ENCODE measurements at regions not wholly inside any gene's neighbourhood (a gene's known extent, or its start where the extent isn't known, plus 50 kb on each side); places are given as distances from the start of the nearest gene placed in this dataset.
"Not testable (repeated sequence)": the region's sequence is repeated elsewhere in the genome, so short reads cannot be mapped to it uniquely, and the experiment has no call there.

DNA sequence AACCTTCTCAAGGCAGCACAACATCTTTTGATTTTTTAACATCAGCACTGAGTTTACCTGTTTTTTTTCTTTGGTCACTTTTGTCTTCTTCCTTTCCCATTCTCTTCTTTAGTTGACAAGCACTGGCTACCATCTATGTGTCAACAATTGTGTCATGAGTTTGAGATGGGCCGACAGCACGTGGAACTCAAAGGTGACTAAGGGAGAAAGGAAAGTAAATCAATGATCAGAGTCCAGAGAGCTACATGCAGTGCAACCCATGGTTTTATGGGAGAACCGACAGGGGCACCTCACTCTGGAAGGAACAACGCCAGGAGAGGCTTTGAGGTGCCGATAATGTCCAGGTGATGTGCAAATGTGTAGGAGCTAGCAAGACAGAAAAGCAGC lies 755.5 kb downstream of the RNF144A start:
- DNase-seq = no peak

DNA sequence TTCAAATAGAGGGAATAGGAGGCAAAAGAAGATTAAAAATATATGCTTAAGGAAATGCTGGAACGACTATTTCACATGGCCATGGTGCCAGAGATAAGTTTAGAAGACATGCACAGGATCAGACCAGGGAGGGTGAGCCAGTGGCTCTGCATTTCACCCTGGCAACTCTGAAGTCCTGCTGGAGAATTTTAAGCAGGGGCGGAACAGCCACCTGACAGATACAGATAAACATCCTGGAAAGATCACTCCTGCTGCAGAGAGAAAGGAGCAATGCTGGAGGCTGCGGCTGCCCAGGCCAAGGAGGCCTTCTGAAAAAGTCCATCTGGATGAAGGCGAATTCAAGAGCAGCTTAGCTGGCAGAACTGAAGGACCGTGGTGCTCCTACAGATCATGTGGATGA lies 755.9 kb downstream of the RNF144A start:
- no peak for DNase-seq

DNA sequence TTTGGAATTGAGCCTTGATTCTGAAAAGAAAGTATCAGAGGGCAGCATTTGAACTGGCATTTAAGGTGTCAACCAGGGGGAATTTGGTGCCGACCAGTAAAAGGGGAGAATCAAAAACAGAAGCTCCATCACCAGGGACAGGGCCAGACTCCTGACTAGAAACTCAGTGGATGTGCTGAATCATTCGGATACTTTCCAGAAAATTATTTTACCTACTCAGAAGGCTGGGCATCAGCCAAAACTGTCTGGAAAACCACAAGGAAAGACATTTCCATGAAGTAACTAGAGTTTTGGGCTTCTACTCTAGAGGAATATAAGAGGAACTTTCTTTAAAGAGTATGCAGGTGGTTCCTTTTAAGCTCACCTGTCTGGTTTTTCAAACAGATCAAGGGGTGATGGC lies 756.6 kb downstream of the RNF144A start:
- DNase-seq = no peak

DNA sequence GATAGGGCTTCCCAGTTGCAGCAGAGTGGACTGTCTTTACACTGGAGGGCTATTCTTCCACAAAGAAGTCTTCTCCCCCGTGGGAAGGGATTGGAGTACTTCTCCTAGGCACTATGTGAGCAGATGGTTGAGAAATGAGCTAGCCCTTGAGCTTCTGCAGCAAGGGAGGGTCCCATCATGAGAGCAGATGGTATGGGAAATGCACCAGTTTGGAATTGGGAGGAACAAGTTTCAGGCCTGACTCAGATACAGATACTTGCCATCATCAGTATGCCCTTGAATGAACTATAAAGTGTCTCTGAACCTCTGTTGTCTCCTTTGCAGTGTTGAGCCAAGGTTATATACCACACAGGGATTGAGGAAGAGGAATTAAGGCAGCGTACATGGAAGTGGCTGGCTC lies 757.4 kb downstream of the RNF144A start:
- DNase-seq = no peak

DNA sequence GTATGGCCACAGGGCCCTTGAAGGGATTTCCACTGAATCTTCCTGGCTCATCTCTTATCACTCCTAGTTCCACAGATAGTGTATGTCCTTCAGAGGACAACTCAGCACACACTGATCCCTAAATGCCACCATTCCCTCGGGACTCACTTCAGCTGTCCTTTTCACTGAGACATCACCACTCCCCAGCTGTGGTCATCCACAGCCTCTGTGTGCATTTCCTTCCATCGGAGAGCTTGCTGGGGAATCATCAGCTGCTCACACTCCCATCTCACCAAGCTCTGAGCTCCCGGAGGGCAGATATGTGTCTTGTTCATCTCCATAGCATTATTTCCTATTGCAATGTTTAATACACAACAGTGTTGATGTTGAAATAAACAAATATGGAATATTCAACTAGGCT lies 759.5 kb downstream of the RNF144A start:
- DNase-seq = no peak

DNA sequence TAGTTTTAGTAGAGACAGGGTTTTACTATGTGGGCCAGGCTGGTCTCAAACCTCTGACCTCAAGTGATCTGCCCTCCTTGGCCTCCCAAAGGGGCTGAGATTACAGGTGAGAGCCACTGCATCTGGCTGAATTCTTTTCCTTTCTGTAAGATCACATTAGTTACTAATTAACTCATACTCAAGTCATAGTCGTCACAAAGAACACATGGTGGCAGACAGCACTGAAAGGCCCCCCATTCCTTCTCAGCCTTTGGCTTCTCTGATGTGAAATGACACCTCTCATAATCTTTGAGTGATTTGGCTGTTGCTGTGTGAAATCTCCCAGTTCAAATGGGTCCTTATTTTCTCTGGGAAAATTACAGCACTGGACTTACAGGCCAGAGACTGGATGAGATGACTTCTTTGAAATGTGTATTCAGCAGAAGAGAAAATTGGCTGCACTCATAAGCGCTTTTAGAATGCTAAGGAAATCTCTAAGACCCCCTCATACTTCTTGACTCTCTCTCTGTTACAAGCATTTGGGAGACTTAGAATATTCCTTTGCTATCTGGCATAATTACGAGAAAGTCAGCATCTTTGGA lies 764.8 kb downstream of the RNF144A start:
- no peak for DNase-seq

DNA sequence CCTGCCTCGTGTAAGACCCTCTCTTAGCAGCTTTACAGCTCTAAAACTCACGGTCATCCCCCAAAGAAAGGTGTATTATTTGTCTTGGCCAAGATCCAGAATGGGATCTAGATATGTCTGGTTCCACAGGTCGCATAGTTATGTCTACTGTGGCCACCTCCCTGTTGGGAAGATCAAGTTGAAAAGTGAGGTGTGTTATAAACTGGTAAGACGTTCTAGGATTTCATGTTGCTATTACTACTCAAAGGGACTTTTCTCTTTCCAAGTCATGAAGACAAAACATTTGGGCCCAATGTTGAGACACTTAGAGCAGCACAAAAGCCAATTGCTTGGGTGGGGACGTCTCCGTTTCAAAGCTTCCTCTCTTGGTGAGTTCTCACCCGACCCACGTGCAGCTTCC lies 766.0 kb downstream of the RNF144A start:
- no peak for DNase-seq

DNA sequence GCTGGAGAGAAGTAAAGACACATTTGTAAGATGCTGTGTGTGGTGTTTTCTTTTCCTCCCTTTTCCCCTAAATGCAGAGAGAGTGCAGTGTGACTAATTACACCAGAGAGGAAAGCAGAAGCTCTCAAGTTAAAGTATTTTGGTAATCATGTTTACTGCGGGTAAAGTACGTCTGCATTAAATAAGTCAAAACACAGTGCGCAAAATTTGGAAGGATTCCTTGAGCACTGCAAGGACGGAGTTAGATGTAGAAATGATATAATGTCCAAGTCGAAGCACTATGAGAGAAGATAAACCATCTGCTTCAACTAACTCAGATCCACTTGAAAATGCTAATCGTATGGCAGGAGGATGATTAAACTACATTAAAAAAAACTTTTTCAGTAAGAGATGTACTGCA lies 766.5 kb downstream of the RNF144A start:
- no peak for DNase-seq

DNA sequence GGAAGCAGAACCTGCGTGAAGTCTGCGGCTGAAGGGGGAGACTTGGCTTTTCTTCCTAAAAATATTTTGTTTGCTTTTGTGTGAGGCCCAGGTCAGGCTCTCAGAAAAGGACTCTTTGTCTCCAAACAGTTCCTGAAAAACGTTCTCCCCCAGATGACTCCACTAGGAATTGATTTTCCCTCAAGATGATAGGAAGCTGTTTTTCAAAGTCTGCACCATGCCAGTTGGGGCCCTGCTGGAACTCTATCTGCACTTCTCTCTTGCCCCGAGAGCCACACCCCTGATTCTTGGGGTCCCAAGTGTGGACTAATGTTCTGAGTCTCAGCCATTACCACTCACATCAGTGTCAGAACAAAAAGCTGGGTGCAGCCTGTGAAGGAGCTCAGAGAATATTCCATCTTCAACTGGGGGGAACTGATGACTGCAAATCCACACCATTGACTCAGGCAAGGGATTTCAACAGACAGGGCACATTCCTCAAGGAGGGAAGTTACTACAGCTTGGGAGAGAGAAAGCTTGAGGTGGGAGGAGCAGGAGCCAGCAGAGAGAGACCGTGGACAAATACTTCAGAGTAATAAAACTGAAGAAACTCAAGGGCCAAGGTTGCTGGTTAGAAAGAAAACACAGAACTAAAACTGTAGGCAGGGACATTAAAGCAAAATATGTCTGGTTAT lies 768.3 kb downstream of the RNF144A start:
- no peak for DNase-seq

DNA sequence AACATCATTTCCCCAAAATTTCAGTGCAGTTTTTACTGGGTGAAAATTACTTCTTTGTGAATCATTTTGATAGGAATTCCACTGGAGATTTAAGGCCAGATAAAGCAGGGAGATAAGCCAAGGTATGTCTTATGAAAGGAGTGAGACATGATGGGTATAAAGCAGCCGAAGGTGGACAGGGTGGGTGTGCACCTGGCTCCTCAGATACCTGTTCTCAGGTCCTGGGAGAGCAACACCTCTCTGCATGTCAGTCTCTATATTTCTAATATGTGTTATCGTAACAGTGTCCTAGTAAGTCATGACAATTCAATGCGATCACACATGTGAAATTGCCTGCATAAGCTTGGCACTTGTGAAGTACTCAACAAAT lies 768.8 kb downstream of the RNF144A start:
- DNase-seq = no peak

DNA sequence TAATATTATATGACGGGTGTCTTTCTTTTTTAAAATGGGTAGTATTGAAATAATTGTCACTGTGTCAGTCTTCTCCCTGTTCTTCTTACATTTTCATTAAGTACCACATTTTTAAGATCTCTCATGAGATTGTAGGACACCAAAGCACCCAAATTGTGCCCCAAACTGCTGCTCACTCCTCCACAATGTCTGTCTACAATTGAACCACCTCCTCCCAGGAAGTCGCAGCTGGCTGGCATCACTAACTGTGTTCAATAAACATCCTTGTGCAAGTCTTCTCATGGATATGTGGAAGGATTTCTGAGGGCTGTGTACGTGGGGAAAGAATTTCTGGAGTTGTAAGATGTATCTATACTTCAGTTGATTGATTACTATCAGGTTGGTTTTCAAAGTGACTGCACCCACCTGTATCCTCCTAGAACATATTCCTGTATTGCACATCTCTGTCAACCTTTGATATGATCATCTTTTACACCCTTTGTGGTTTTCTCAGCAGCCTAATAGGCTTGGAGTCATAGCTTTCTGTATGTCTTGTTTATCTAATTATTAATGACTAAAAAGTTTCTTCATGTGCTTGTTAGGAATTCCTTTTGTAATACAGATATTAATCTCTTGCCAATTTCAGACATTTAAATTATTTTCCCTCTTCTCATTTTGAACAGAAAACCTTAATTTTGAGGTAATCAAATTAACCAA lies 774.9 kb downstream of the RNF144A start:
- DNase-seq = no peak

DNA sequence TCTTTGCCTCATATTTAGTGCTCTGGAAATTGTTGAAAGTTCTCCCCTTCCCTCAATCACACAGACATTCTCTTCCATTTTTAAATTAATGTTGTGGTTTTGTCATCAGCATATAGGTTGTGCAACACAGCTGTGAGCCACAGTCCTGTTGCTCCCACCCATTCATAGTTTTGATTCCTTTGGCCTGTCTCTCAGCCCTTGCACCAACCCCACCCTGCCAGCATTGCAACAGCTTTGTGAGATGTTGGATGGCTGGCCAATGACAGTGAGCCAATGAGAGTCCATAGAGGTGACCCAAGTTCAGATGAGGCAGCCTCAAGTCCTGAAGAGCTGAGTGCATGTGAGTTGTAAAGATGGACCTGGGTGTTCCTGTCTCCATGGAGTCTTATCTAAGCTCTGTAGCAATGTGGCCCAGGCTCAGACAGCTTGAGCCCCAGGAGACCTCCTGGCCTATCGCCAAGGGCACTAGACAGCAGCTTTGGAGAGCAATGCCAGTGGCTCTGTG lies 775.5 kb downstream of the RNF144A start:
- DNase-seq = no peak

DNA sequence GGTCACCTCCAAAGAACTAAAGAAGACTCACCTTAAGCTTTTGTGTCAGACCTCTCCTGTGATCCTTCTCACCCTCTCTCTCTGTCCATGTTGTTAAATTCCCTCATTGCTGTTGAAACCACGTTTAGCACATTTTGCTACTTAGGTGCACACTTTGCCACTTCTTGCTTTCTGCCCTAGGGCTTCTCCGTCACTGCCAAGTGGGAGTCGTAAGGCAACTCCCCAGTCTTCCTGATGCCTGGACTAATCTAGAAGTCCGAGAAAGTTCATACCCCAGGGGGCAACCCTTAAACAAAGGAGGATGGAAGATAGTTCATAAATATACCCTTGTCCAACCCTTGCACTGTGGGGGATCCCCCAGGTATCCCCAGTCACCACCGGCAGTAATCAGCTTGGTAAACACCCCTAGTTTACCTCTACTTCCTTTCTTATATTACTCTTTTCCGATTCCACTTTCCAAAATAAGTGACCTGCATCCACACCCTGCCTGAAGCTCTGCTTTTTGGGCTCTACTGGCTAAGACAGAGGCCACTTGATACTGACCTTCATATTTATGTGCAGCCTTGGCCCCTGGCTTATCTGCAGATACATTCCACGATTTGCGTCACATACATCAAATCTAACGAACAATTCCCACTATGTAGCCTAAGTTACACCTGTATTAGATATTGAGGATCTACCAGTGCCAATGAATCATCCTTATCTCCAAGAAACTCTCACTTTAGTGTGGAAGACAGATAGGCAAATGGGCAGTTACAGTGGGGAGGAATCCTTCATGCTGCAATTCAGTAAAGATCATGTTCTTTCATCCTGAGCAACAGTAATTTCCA lies 776.2 kb downstream of the RNF144A start:
- no peak for DNase-seq

DNA sequence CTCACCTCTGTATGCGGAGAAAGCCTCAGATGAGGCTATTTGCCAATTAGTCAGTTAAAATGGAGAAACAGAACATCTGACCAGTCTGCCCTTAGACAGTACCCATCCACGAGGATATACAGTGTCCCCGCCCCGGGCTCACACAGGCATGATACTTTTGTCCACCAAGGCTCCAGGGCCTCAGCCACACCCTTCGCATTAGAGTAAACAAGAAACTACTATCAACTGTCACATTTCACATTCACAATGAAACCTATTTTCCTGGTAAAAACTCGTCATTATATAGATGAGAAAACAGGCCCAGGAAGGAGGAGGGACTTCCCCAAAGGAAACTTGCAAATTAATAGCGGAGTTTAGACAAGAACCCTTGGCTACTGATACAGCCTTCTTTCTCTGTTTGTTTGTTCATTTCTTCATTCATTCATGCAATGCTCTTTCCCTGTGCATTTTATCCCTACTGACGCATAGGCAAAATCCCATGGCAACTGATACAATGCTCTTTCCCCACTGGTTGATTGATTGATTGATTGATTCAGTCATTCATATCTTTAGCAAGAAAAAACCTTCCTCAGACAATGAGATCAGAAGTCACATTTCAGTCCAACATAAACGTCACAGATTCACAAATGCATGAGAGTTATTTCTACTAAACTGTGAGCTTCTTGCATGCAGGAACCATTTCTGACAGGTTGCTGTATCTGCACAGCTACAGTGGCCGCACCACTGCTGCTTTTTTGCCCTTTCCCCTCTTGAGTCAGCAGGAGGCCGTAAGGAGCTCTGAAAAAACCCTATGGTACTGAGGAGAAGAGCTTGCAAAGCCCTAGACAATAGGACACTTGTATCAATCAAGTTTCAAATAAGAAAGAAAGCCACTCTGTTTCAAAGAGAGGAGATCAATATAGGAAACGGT lies 777.1 kb downstream of the RNF144A start:
- DNase-seq = no peak

DNA sequence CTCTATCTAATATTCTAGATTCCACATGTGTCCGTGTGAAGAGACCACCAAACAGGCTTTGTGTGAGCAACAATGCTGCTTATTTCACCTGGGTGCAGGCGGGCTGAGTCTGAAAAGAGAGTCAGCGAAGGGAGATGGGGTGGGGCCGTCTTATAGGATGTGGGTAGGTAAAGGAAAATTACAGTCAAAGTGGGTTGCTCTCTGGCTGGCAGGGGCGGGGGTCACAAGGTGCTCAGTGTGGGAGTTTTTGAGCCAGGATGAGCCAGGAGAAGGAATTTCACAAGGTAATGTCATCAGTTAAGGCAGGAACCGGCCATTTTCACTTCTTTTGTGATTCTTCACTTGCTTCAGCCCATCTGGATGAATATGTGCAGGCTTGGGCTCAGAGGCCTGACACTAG lies 779.3 kb downstream of the RNF144A start:
- DNase-seq = not testable (repeated sequence)

DNA sequence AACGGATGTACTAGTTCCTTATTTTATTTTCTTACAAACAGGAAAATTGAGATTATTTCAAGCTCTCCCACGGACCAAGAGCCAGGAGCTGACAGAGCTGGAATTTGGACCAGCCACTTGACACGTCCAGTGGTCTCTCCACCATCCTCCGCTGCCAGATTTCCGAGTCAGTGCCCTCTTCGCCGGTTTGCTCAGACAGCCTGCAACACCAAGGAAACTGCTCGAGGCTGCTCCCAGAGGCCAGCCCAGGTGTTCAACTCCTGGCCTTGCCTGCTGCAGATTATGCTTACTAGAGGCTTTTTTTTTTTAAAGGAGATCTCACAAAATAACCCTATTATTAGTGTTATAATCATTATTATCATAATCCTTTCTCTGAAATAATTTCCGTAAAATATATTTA lies 779.8 kb downstream of the RNF144A start:
- DNase-seq = no peak

DNA sequence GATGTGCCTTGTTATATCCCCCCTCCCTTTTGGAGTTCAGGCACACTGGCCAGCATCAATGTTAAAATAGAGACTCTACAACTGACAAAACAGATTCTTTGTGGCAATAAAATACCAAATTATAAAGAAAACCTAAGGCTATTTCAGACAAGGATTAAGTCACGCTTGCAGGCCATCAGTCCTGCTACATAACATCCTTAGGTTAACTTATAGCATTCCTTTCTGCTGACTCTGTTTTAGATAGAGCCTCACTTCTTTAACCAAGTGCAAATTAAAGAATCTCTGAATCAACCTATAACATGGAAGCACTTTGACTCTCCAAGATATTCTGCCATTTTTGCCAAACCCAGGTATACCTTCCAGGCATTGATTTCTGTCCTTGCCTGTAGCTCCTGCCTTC lies 784.6 kb downstream of the RNF144A start:
- no peak for DNase-seq

DNA sequence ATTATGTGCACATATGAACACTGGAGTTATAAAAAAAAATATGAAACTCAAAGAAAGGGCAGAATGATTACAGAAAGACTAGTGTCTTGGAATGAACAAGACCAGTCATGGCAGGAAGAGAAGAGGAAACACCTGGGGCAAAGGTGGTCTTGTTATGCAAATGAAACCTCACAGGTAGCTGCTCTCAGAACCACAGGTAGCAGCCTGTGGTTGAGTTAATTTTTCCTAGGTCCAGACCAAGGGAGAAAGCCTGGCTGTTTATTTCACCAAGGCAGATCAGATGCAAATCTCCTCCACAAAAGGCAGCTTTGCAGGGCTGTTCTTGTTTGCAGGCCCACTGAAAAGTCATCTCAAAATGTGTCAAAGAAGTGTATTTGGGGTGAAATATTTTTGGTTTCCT lies 785.8 kb downstream of the RNF144A start:
- DNase-seq = no peak

DNA sequence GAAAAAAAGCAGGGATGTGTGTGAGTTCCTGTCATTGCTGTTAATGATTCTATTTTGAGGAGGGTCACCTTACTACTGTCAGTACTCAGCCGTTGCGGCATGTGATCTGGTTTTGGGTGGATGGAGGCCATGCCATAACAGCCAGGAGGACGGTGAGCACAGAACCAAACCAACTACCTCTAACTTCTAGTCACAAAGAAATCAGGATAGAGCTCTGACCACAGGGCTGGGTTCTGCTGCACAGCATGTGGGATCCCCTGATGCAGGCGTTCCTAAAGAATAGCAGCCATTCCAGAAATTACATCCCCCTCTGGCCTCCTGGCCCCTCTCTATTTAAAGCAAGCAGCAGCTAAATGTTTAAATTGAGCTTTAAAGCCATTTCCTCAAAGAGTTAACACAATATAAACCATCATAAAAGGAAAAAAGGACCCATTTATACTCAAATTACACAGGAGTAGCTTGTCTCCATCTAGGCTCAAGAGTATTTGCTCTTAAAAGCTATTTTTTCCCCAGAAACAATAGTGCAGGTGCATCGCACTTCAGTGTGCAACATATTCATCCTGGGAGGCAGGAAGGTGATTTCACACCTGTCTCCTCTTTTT lies 786.4 kb downstream of the RNF144A start:
- DNase-seq = no peak

DNA sequence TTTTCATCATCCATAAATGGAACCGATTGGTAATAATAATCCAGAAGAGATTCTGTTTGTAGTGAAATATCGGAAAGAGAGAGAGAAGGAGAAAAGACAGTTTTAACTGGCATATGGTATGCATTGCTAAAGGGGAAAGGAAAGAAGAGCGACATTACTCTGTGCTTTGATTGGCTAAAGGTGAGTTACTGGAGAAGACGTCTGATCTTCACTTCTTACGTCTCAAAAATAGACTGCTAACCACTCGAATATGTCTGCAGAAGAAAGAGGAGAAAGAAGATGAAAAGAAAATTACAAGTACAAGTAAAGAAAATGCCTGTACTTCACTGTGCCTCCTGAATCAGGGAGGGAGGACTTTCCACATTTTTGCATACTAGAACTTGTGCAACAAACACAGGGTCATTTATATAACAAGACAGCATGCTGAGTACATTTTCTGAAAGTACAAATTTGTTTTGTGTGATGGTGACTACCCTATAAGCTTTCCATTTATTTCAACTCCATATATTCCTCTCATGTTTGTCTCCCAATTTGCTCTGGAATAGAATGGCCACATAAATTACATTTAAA lies 787.2 kb downstream of the RNF144A start:
- no peak for DNase-seq

All from hypothalamus (tissue), 51 donors.